HUDEP-2 (cell line): ENCODE measurements at regions not wholly inside any gene's neighbourhood (a gene's known extent, or its start where the extent isn't known, plus 50 kb on each side); places are given as distances from the start of the nearest gene placed in this dataset.
"Not testable (repeated sequence)": the region's sequence is repeated elsewhere in the genome, so short reads cannot be mapped to it uniquely, and the experiment has no call there.

Experiments
- DNase-seq, 76 experiments: peaks; one replicate each; lab custom pipeline; 2025; ENCODE audit not compliant: unreplicated experiment in 76 of 76; lab: John Stamatoyannopoulos, UW

GRCh38 chr6:158920311-158920905 lies 79.6 kb downstream of the RSPH3 start:
- no peak for DNase-seq

GRCh38 chr6:158919865-158920264 lies 80.1 kb downstream of the RSPH3 start:
- DNase-seq, result no peak

- DNase-seq, result no peak
Observed at GRCh38 chr6:158916617-158917016, 83.4 kb downstream of the RSPH3 start.

- DNase-seq, result no peak
Observed at GRCh38 chr6:158914923-158915322, 85.1 kb downstream of the RSPH3 start.

GRCh38 chr6:158913580-158913979 lies 86.4 kb downstream of the RSPH3 start:
- DNase-seq, result no peak

GRCh38 chr6:158912655-158913054 lies 87.3 kb downstream of the RSPH3 start:
- DNase-seq, result no peak

GRCh38 chr6:158911746-158912480 lies 88.1 kb downstream of the RSPH3 start:
- DNase-seq, result no peak

- DNase-seq, result no peak
Observed at GRCh38 chr6:158910484-158911440, 89.2 kb downstream of the RSPH3 start.

GRCh38 chr6:158909938-158910337 lies 90.1 kb downstream of the RSPH3 start:
- DNase-seq, result no peak

- no peak for DNase-seq
Observed at GRCh38 chr6:158908606-158909005, 89.4 kb upstream of the EZR start.

- no peak for DNase-seq
Observed at GRCh38 chr6:158907931-158908330, 88.8 kb upstream of the EZR start.

- no peak for DNase-seq
Observed at GRCh38 chr6:158906926-158907325, 87.8 kb upstream of the EZR start.

- DNase-seq, result no peak
Observed at GRCh38 chr6:158905277-158905676, 86.1 kb upstream of the EZR start.

GRCh38 chr6:158903801-158904200 lies 84.6 kb upstream of the EZR start:
- DNase-seq, result no peak

GRCh38 chr6:158900663-158901312 lies 81.6 kb upstream of the EZR start:
- DNase-seq, result no peak

GRCh38 chr6:158897236-158897635 lies 78.1 kb upstream of the EZR start:
- no peak for DNase-seq

GRCh38 chr6:158895661-158896060 lies 76.5 kb upstream of the EZR start:
- no peak for DNase-seq

GRCh38 chr6:158894193-158894592 lies 75.0 kb upstream of the EZR start:
- no peak for DNase-seq

- no peak for DNase-seq
Observed at GRCh38 chr6:158892266-158892665, 73.1 kb upstream of the EZR start.

GRCh38 chr6:158891560-158891959 lies 72.4 kb upstream of the EZR start:
- not testable (repeated sequence) for DNase-seq

GRCh38 chr6:158888171-158888570 lies 69.0 kb upstream of the EZR start:
- DNase-seq, result not testable (repeated sequence)
